ENCODE measurements at regions not wholly inside any gene's neighbourhood (a gene's known extent, or its start where the extent isn't known, plus 50 kb on each side); places are given as distances from the start of the nearest gene placed in this dataset.

GRCh38 chr18:6626457-6626856, 103.1 kb upstream of the ARHGAP28 start:
- Histone ChIP-seq H3K9me3 (ENCODE audit: control insufficient read depth, low read depth, low read length) (no peaks in the 10 kb centered on the region), H3K27ac (ENCODE audit: control insufficient read depth, insufficient read depth, low read length) (no peak overlapping the region), H2AFZ (ENCODE audit: control insufficient read depth, low read length) (no peak overlapping the region), H3K36me3 (ENCODE audit: control insufficient read depth in 2 of 2, extremely low read depth in 1 of 2, insufficient read depth in 2 of 2, low read length in 2 of 2) (no peaks in the 10 kb centered on the region), H3K9me1 (ENCODE audit: control insufficient read depth, extremely low read depth, insufficient read depth, low read length) (no peaks in the 10 kb centered on the region), H3K4me3 (ENCODE audit: control insufficient read depth in 2 of 3, extremely low read depth in 1 of 3, insufficient read depth in 2 of 3, low read depth in 1 of 3, low read length in 3 of 3) (no peak overlapping the region), H3K4me2 (ENCODE audit: control insufficient read depth, extremely low read depth, insufficient read depth, low read depth, low read length) (no peak overlapping the region), H3K79me2 (ENCODE audit: control insufficient read depth, insufficient read depth, low read length) (no peaks in the 10 kb centered on the region), H3K27me3 (ENCODE audit: control insufficient read depth, extremely low read depth, insufficient read depth, low read length) (peaks cover 2% of the 10 kb centered on the region), H4K20me1 (ENCODE audit: control insufficient read depth, extremely low read depth, insufficient read depth, low read length) (no peaks in the 10 kb centered on the region), H3K4me1 (ENCODE audit: control insufficient read depth, extremely low read depth, insufficient read depth, low read length) (peaks cover 9% of the 10 kb centered on the region), H3K9ac (ENCODE audit: control insufficient read depth, extremely low read depth, insufficient read depth, low read length) (no peak overlapping the region)
- dilution Hi-C loops (cut with MboI; ENCODE audit: extremely low pct_ligation_motif_present, low sequenced_read_pairs), result no loop called here
- DNase-seq (ENCODE audit: low read depth, low spot score) (no peak), FAIRE-seq (no peak)
- TF ChIP-seq CTCF (optimal IDR thresholded peaks at IDR 0.05 in 1 of 3, IDR thresholded peaks at IDR 0.05 in 1 of 3, conservative IDR thresholded peaks at IDR 0.05 in 1 of 3; ENCODE audit: extremely low read depth in 1 of 3, insufficient read depth in 2 of 3, low read length in 3 of 3), result no peak
- no peak for TF ChIP-seq EZH2 (IDR thresholded peaks at IDR 0.05; ENCODE audit: low read length)

- dilution Hi-C loops (cut with MboI; ENCODE audit: extremely low pct_ligation_motif_present, low sequenced_read_pairs), result no loop called here
- no peak overlapping the region for H3K27ac ChIP-seq (ENCODE audit: control insufficient read depth, insufficient read depth, low read length)
- no peak overlapping the region for H2AFZ ChIP-seq (ENCODE audit: control insufficient read depth, low read length)
- no peaks in the 10 kb centered on the region for H3K9me1 ChIP-seq (ENCODE audit: control insufficient read depth, extremely low read depth, insufficient read depth, low read length)
- H3K79me2 ChIP-seq (ENCODE audit: control insufficient read depth, insufficient read depth, low read length), result no peaks in the 10 kb centered on the region
- H3K4me2 ChIP-seq (ENCODE audit: control insufficient read depth, extremely low read depth, insufficient read depth, low read depth, low read length), result no peak overlapping the region
- H3K4me3 ChIP-seq (ENCODE audit: control insufficient read depth in 2 of 3, extremely low read depth in 1 of 3, insufficient read depth in 2 of 3, low read depth in 1 of 3, low read length in 3 of 3), result no peak overlapping the region
- FAIRE-seq (no peak), DNase-seq (ENCODE audit: low read depth, low spot score) (no peak)
- TF ChIP-seq CTCF (optimal IDR thresholded peaks at IDR 0.05 in 1 of 3, IDR thresholded peaks at IDR 0.05 in 1 of 3, conservative IDR thresholded peaks at IDR 0.05 in 1 of 3; ENCODE audit: extremely low read depth in 1 of 3, insufficient read depth in 2 of 3, low read length in 3 of 3), result no peak
- TF ChIP-seq EZH2 (IDR thresholded peaks at IDR 0.05; ENCODE audit: low read length), result no peak
- H3K9me3 ChIP-seq (ENCODE audit: control insufficient read depth, low read depth, low read length), result no peaks in the 10 kb centered on the region
- peaks cover 2% of the 10 kb centered on the region for H3K27me3 ChIP-seq (ENCODE audit: control insufficient read depth, extremely low read depth, insufficient read depth, low read length)
- H4K20me1 ChIP-seq (ENCODE audit: control insufficient read depth, extremely low read depth, insufficient read depth, low read length), result no peaks in the 10 kb centered on the region
- H3K9ac ChIP-seq (ENCODE audit: control insufficient read depth, extremely low read depth, insufficient read depth, low read length), result no peak overlapping the region
- peaks cover 9% of the 10 kb centered on the region for H3K4me1 ChIP-seq (ENCODE audit: control insufficient read depth, extremely low read depth, insufficient read depth, low read length)
- no peaks in the 10 kb centered on the region for H3K36me3 ChIP-seq (ENCODE audit: control insufficient read depth in 2 of 2, extremely low read depth in 1 of 2, insufficient read depth in 2 of 2, low read length in 2 of 2)
Measured at GRCh38 chr18:6627645-6628044, 101.9 kb upstream of the ARHGAP28 start.
